ENCODE measurements at regions not wholly inside any gene's neighbourhood (a gene's known extent, or its start where the extent isn't known, plus 50 kb on each side); places are given as distances from the start of the nearest gene placed in this dataset.
"Not testable (repeated sequence)": the region's sequence is repeated elsewhere in the genome, so short reads cannot be mapped to it uniquely, and the experiment has no call there.

DNA sequence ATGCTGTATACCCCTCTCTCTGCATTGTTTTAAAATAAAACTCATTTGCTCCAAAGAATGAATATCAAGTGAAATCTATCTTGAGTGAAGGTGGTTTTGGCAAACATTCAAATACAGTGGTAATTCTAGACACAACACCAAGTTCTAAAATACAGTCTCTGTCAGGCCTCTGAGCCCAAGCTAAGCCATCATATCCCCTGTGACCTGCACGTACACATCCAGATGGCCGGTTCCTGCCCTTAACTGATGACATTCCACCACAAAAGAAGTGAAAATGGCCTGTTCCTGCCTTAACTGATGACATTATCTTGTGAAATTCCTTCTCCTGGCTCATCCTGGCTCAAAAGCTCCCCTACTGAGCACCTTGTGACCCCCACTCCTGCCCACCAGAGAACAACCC, 1201.5 kb downstream of the FLRT2 start:
- CTCF ChIA-PET; H2AFZ ChIP-seq (replicated peaks; ENCODE audit: low read length, poor library complexity): not testable (repeated sequence)
- WGBS, 2 experiments (ENCODE audit: extremely low coverage in 2 of 2, insufficient read length in 1 of 2): no CpG with 5 or more reads among the region's 2 CpGs

More for the DNA sequence above, 1201.5 kb downstream of the FLRT2 start:
- H3K9me3 ChIP-seq (ENCODE audit: control insufficient read depth, insufficient read depth, low read length); H3K79me1 ChIP-seq (ENCODE audit: low read depth in 1 of 2, low read length in 2 of 2); H2AK9ac ChIP-seq (replicated peaks; ENCODE audit: low read depth, low read length, poor library complexity); in situ Hi-C loops (cut with MboI; ENCODE audit: low sequenced_read_pairs); H3K18ac ChIP-seq (ENCODE audit: low read depth, low read length); H3K23ac ChIP-seq (ENCODE audit: low read depth, low read length); H3K14ac ChIP-seq (replicated peaks; ENCODE audit: low read depth, low read length); ATAC-seq (ENCODE audit: low read depth); BruUV-seq (replicated peaks); H3K9ac ChIP-seq (ENCODE audit: low read depth, low read length); H4K5ac ChIP-seq (ENCODE audit: low read depth, low read length); dilution Hi-C loops (cut with HindIII; ENCODE audit: low sequenced_read_pairs, unreplicated experiment); H4K91ac ChIP-seq (ENCODE audit: insufficient read depth, low read depth, low read length); POLR2A ChIA-PET (ENCODE audit: unreplicated experiment); H3K4me3 ChIP-seq (ENCODE audit: insufficient read depth, low read depth, low read length); H3K4ac ChIP-seq (ENCODE audit: low read depth, low read length); H3K4me2 ChIP-seq (ENCODE audit: low read depth, low read length); H2BK20ac ChIP-seq (ENCODE audit: low read depth, low read length); H4K8ac ChIP-seq (ENCODE audit: low read depth in 2 of 2, low read length in 2 of 2); H2BK120ac ChIP-seq (ENCODE audit: low read depth, low read length); H3K9me1 ChIP-seq (ENCODE audit: insufficient read depth, low read length); H4K20me1 ChIP-seq (ENCODE audit: insufficient read depth, low read length); H2AK5ac ChIP-seq (ENCODE audit: low read depth, low read length); H3K27me3 ChIP-seq (ENCODE audit: control insufficient read depth, insufficient read depth, low read length); DNase-seq; H2BK5ac ChIP-seq (ENCODE audit: low read depth, low read length, poor library complexity, severe bottlenecking); H3K36me3 ChIP-seq (ENCODE audit: control insufficient read depth, insufficient read depth, low read length); intact Hi-C loops (cut with micrococcal nuclease); H3K56ac ChIP-seq (ENCODE audit: extremely low read depth, insufficient read depth, low read length); H3K4me1 ChIP-seq (ENCODE audit: control insufficient read depth, insufficient read depth, low read length); H3K27ac ChIP-seq (ENCODE audit: insufficient read depth, low read length); H2BK15ac ChIP-seq (ENCODE audit: low read depth, low read length): not testable (repeated sequence)

Data from IMR-90 (cell line).